HepG2 (cell line): ENCODE measurements at regions not wholly inside any gene's neighbourhood (a gene's known extent, or its start where the extent isn't known, plus 50 kb on each side); places are given as distances from the start of the nearest gene placed in this dataset.
A peak's percentile ranks its signal among the peaks of the same experiment; 100 is the strongest.

ENCODE experiments used
- ATAC-seq: fragments of 200-7000 bp; cut with Tn5 transposase; 3 replicates; pipeline ENCODE4 v1.9.1; 2020; ENCODE audit warnings: mild to moderate bottlenecking, moderate library complexity
- BruUV-seq: library from RNA; stranded (reverse); fragments of 400-500 nt; replicated peaks from 2 replicates; lab custom pipeline; 2021; lab: Mats Ljungman, UMichigan
- CTCF ChIA-PET: fragments of 300-600 bp; formaldehyde crosslinking; extraction: SDS; loops from one replicate; lab custom pipeline; 2021; ENCODE audit warnings: low total read pairs, inconsistent platforms, low intra/inter-chr PET ratio; lab: Yijun Ruan, JAX
- POLR2A ChIA-PET: fragments of 350-600 bp; sonication (Branson Sonifier 250); formaldehyde crosslinking; loops from one replicate; lab custom pipeline; 2020; ENCODE audit warnings: antibody characterized with exemption, inconsistent platforms; lab: Yijun Ruan, JAX
- DNase-seq: peaks from one replicate; pipeline ENCODE4 v3.0.0-alpha.2; 2015; ENCODE audit warnings: low spot score
- FAIRE-seq: peaks from 3 replicates; lab custom pipeline; 2011; peaks lifted over from hg19 to GRCh38; lab: Jason Lieb, UNC
- H2AFZ ChIP-seq: one replicate; pipeline ENCODE4 v1.6.1; 2011; ENCODE audit warnings: low read length, inconsistent platforms
- H3K27ac ChIP-seq: fragments of 300-600 bp; 3 replicates; pipeline ENCODE4 v1.8.0; 2011; ENCODE audit warnings: mixed run types, mild to moderate bottlenecking, mixed read lengths, low read length, inconsistent platforms; ENCODE audit not compliant: insufficient read depth; ENCODE audit errors: extremely low read length
- H3K27me3 ChIP-seq, 2 experiments: fragments of 200-600 bp in 1 of 2; 2 replicates in 1 of 2; 3 replicates in 1 of 2; pipeline versions ENCODE4 v1.6.0 to v1.8.0; 2011; ENCODE audit warnings: low read length in 2 of 2, mild to moderate bottlenecking in 2 of 2, moderate library complexity in 2 of 2, inconsistent platforms in 1 of 2; ENCODE audit not compliant: insufficient read depth in 2 of 2, control insufficient read depth in 1 of 2
- H3K36me3 ChIP-seq, 2 experiments: fragments of 200-600 bp in 1 of 2; replicated peaks in 1 of 2; 2 replicates in 1 of 2; 3 replicates in 1 of 2; pipeline versions ENCODE4 v1.5.1 to v1.8.0; 2011; ENCODE audit warnings: low read length in 2 of 2, inconsistent platforms in 1 of 2; ENCODE audit not compliant: insufficient read depth in 2 of 2, control insufficient read depth in 1 of 2
- H3K4me1 ChIP-seq: 2 replicates; pipeline ENCODE4 v1.5.1; 2012; ENCODE audit warnings: low read length, inconsistent platforms; ENCODE audit not compliant: insufficient read depth
- H3K4me2 ChIP-seq: 2 replicates; pipeline ENCODE4 v1.6.0; 2011; ENCODE audit warnings: low read depth, low read length, inconsistent platforms
- H3K4me3 ChIP-seq, 3 experiments: fragments of 200-600 bp in 1 of 3; sonication (generic), shearing (Covaris generic) in 1 of 3; replicated peaks in 1 of 3; 2 replicates each; pipeline ENCODE4 v1.5.1; 2011 to 2016; ENCODE audit warnings: low read length in 3 of 3, inconsistent platforms in 2 of 3, low read depth in 2 of 3, mild to moderate bottlenecking in 2 of 3, control low read depth in 1 of 3, mixed read lengths in 1 of 3; ENCODE audit not compliant: insufficient read depth in 1 of 3
- H3K79me2 ChIP-seq: one replicate; pipeline ENCODE4 v1.6.1; 2011; ENCODE audit warnings: low read length, inconsistent platforms; ENCODE audit not compliant: insufficient read depth
- H3K9ac ChIP-seq: 2 replicates; pipeline ENCODE4 v1.6.0; 2011; ENCODE audit warnings: mild to moderate bottlenecking, low read depth, low read length, inconsistent platforms; ENCODE audit not compliant: insufficient read depth
- H3K9me3 ChIP-seq: 2 replicates; pipeline ENCODE4 v1.5.1; 2012; ENCODE audit warnings: mild to moderate bottlenecking, low read length
- H4K20me1 ChIP-seq: 2 replicates; pipeline ENCODE4 v1.6.0; 2011; ENCODE audit warnings: inconsistent platforms, mild to moderate bottlenecking, low read length, moderate library complexity; ENCODE audit not compliant: insufficient read depth
- ARID2 ChIP-seq: sonication (generic); formaldehyde crosslinking; IDR thresholded peaks from 2 replicates; pipeline ENCODE4 v1.8.1; 2022; ENCODE audit warnings: mild to moderate bottlenecking, missing genetic modification reagents, borderline replicate concordance
- HNF1B ChIP-seq: sonication (generic); formaldehyde crosslinking; IDR thresholded peaks from 2 replicates; pipeline ENCODE4 v1.5.1; 2020; ENCODE audit warnings: mild to moderate bottlenecking, moderate library complexity, missing genetic modification reagents
- RAD21 ChIP-seq: fragments of 450-650 bp; formaldehyde crosslinking; IDR thresholded peaks from 2 replicates; pipeline ENCODE4 v1.5.0; 2020; ENCODE audit warnings: mild to moderate bottlenecking
- SMC3 ChIP-seq: IDR thresholded peaks from 2 replicates; pipeline ENCODE4 v1.6.1; 2011; ENCODE audit warnings: low read length, improper control_type of control experiment
- SP5 ChIP-seq: IDR thresholded peaks from 2 replicates; pipeline ENCODE4 v1.6.1; 2016; ENCODE audit warnings: low read depth, borderline replicate concordance
- TFAP4 ChIP-seq: sonication (generic); IDR thresholded peaks from 2 replicates; pipeline ENCODE4 v1.6.1; 2016; ENCODE audit warnings: low read depth, borderline replicate concordance
- TMF1 ChIP-seq: sonication (generic); formaldehyde crosslinking; IDR thresholded peaks from 2 replicates; pipeline ENCODE4 v1.8.1; 2022; ENCODE audit warnings: low read depth, missing genetic modification reagents
- ZEB1 ChIP-seq: IDR thresholded peaks from 2 replicates; pipeline ENCODE4 v1.6.1; 2012; ENCODE audit warnings: mild to moderate bottlenecking, low read depth, inconsistent platforms; ENCODE audit not compliant: insufficient replicate concordance
- WGBS: methylation state at CpG from one replicate; pipeline ENCODE4 v1.1.6; 2017; ENCODE audit warnings: low lambda C conversion rate; 5-methylcytosine and 5-hydroxymethylcytosine counted together
- in situ Hi-C: cut with HindIII; loops from 2 replicates; pipeline ENCODE4 v1.10.0; 2017; ENCODE audit warnings: low pct_unique_long_range_greater_than_20kb; ENCODE audit not compliant: extremely low pct_ligation_motif_present
- intact Hi-C: fragments of 100-400 bp; cut with micrococcal nuclease; formaldehyde crosslinking; loops from one replicate; pipeline ENCODE4 v1.10.0; 2022; ENCODE audit not compliant: unreplicated experiment
- TF ChIP-seq, protein P1 (sequence below): sonication (generic); formaldehyde crosslinking; IDR thresholded peaks from 2 replicates; pipeline ENCODE4 v1.5.0; 2020; ENCODE audit warnings: mild to moderate bottlenecking, missing genetic modification reagents, borderline replicate concordance
- TF ChIP-seq, protein P2 (sequence below): sonication (generic); formaldehyde crosslinking; IDR thresholded peaks from 2 replicates; pipeline ENCODE4 v1.5.0; 2020; ENCODE audit warnings: mild to moderate bottlenecking, missing genetic modification reagents, moderate library complexity

DNA sequence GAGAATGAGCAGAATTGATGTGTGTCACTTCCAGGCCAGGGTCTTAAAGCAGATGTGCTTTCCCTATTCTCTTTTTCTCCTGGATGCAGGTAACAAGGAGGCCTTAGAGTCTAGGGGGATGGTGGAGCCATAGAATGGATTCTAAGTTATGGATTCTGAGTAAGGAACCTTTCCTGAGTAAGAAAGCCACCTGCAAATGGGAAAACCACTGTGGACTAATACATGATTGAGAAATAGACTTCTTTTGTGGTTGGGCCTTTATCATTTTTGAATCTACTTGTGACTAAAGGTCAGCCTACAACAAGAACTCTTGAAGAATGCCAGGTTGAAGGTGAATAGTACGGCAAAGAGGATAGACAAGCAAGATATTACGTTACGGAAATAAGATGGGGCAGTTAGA, 116.1 kb downstream of the CDC7 start (continued):
- TF ChIP-seq, protein P1, sequence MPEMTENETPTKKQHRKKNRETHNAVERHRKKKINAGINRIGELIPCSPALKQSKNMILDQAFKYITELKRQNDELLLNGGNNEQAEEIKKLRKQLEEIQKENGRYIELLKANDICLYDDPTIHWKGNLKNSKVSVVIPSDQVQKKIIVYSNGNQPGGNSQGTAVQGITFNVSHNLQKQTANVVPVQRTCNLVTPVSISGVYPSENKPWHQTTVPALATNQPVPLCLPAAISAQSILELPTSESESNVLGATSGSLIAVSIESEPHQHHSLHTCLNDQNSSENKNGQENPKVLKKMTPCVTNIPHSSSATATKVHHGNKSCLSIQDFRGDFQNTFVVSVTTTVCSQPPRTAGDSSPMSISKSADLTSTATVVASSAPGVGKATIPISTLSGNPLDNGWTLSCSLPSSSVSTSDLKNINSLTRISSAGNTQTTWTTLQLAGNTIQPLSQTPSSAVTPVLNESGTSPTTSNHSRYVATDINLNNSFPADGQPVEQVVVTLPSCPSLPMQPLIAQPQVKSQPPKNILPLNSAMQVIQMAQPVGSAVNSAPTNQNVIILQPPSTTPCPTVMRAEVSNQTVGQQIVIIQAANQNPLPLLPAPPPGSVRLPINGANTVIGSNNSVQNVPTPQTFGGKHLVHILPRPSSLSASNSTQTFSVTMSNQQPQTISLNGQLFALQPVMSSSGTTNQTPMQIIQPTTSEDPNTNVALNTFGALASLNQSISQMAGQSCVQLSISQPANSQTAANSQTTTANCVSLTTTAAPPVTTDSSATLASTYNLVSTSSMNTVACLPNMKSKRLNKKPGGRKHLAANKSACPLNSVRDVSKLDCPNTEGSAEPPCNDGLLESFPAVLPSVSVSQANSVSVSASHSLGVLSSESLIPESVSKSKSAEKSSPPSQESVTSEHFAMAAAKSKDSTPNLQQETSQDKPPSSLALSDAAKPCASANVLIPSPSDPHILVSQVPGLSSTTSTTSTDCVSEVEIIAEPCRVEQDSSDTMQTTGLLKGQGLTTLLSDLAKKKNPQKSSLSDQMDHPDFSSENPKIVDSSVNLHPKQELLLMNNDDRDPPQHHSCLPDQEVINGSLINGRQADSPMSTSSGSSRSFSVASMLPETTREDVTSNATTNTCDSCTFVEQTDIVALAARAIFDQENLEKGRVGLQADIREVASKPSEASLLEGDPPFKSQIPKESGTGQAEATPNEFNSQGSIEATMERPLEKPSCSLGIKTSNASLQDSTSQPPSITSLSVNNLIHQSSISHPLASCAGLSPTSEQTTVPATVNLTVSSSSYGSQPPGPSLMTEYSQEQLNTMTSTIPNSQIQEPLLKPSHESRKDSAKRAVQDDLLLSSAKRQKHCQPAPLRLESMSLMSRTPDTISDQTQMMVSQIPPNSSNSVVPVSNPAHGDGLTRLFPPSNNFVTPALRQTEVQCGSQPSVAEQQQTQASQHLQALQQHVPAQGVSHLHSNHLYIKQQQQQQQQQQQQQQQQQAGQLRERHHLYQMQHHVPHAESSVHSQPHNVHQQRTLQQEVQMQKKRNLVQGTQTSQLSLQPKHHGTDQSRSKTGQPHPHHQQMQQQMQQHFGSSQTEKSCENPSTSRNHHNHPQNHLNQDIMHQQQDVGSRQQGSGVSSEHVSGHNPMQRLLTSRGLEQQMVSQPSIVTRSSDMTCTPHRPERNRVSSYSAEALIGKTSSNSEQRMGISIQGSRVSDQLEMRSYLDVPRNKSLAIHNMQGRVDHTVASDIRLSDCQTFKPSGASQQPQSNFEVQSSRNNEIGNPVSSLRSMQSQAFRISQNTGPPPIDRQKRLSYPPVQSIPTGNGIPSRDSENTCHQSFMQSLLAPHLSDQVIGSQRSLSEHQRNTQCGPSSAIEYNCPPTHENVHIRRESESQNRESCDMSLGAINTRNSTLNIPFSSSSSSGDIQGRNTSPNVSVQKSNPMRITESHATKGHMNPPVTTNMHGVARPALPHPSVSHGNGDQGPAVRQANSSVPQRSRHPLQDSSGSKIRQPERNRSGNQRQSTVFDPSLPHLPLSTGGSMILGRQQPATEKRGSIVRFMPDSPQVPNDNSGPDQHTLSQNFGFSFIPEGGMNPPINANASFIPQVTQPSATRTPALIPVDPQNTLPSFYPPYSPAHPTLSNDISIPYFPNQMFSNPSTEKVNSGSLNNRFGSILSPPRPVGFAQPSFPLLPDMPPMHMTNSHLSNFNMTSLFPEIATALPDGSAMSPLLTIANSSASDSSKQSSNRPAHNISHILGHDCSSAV (CRISPR knock-in tag): no peak
- TF ChIP-seq, all 625 proteins: peak for 0

DNA sequence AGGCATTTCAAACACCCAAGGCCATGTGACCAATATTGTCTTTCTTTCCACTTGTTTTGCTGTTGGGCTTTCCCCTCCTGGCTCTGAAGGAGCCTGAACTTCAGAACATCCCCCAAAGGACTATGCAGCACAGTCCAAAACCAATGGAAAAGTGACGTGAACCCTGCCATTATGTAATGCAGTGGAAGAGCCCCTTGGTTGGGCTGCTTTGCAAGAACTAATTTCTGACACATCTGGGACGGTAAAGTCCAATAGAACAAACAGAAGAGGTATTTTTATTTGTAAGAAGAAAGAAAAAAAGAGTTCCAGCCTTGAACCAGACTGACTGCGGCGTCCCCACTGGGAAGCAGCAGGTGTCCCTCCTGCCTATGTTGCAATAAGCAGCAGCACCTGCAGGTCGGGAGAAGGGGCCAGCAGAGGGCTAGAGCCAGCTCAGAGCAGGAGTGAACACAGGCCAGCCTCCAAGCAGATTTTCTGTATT, 116.7 kb downstream of the CDC7 start:
- ChIA-PET POLR2A (no interaction called here), CTCF (no interaction called here)
- ATAC-seq (peak; percentile 99), DNase-seq (peak; percentile 51), FAIRE-seq (no peak)
- WGBS: 6% methylated on average over 5 of the region's 5 CpGs
- peaks cover 9% of the 10 kb centered on the region; the same call in 1 of the 2 replicates for H3K4me1 ChIP-seq
- no peaks in the 10 kb centered on the region for H4K20me1 ChIP-seq
- no peak overlapping the region for H3K4me3 ChIP-seq
- in situ Hi-C loops: loop anchor here (10.0 kb wide), 1 partner anchor 307 kb away; no protein-coding TSS in a partner anchor
- no peak overlapping the region for H3K4me2 ChIP-seq
- H3K79me2 ChIP-seq: no peaks in the 10 kb centered on the region
- no peaks in the 10 kb centered on the region for H3K36me3 ChIP-seq
- H3K27me3 ChIP-seq: peaks cover 0 to 4% of the 10 kb centered on the region in 2 experiments; a peak in 1 of 5 replicates
- H3K9ac ChIP-seq: no peak overlapping the region
- intact Hi-C loops: loop anchor here (2.0 kb wide), 1 partner anchor 309 kb away; no protein-coding TSS in a partner anchor
- no TSS peak for BruUV-seq
- H3K27ac ChIP-seq: no peak overlapping the region
- no peaks in the 10 kb centered on the region for H3K9me3 ChIP-seq
- H2AFZ ChIP-seq: no peak overlapping the region
- TF ChIP-seq HNF1B (CRISPR knock-in tag): no peak
- TF ChIP-seq TMF1 (CRISPR knock-in tag): no peak
- TF ChIP-seq SMC3: peak; percentile 55
- no peak for TF ChIP-seq ARID2
- peak; percentile 12; the same call in 1 of the 2 replicates for TF ChIP-seq RAD21 (CRISPR knock-in tag)
- TF ChIP-seq TFAP4: peak; percentile 11; the same call in 1 of the 2 replicates
- no peak for TF ChIP-seq ZEB1
- TF ChIP-seq, protein P2, sequence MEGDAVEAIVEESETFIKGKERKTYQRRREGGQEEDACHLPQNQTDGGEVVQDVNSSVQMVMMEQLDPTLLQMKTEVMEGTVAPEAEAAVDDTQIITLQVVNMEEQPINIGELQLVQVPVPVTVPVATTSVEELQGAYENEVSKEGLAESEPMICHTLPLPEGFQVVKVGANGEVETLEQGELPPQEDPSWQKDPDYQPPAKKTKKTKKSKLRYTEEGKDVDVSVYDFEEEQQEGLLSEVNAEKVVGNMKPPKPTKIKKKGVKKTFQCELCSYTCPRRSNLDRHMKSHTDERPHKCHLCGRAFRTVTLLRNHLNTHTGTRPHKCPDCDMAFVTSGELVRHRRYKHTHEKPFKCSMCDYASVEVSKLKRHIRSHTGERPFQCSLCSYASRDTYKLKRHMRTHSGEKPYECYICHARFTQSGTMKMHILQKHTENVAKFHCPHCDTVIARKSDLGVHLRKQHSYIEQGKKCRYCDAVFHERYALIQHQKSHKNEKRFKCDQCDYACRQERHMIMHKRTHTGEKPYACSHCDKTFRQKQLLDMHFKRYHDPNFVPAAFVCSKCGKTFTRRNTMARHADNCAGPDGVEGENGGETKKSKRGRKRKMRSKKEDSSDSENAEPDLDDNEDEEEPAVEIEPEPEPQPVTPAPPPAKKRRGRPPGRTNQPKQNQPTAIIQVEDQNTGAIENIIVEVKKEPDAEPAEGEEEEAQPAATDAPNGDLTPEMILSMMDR (CRISPR knock-in tag): peak; percentile 71
- TF ChIP-seq SP5 (CRISPR knock-in tag): no peak
